Progenitor cell of endocrine pancreas (in vitro differentiated cells): ENCODE measurements at regions not wholly inside any gene's neighbourhood (a gene's known extent, or its start where the extent isn't known, plus 50 kb on each side); places are given as distances from the start of the nearest gene placed in this dataset.

Experiments used
- DNase-seq: peaks from one replicate; pipeline ENCODE4 v3.0.0; 2021; ENCODE audit warnings: low spot score; ENCODE audit not compliant: unreplicated experiment
- H3K27ac Mint-ChIP-seq: 2 replicates; pipeline ENCODE4 v1.8.0; 2021; ENCODE audit warnings: mild to moderate bottlenecking, moderate library complexity, mixed read lengths
- H3K27me3 Mint-ChIP-seq: 2 replicates; pipeline ENCODE4 v1.8.0; 2021; ENCODE audit warnings: mixed read lengths
- H3K36me3 Mint-ChIP-seq: 2 replicates; pipeline ENCODE4 v1.8.0; 2022; ENCODE audit warnings: mixed read lengths; ENCODE audit not compliant: insufficient read depth
- H3K4me1 Mint-ChIP-seq: 2 replicates; pipeline ENCODE4 v1.8.0; 2021; ENCODE audit warnings: low read depth, mixed read lengths
- H3K4me3 Mint-ChIP-seq: 2 replicates; pipeline ENCODE4 v1.8.0; 2021; ENCODE audit warnings: low read depth, mild to moderate bottlenecking, moderate library complexity, mixed read lengths
- H3K9me3 Mint-ChIP-seq: 2 replicates; pipeline ENCODE4 v1.8.0; 2021; ENCODE audit warnings: low read depth, mixed read lengths
- TF ChIP-seq, protein P1 (sequence below): fragments of 200-600 bp; sonication (generic); IDR thresholded peaks from one replicate; pipeline ENCODE4 v1.5.0; 2021; ENCODE audit warnings: antibody characterized with exemption, mild to moderate bottlenecking; ENCODE audit not compliant: unreplicated experiment

DNA sequence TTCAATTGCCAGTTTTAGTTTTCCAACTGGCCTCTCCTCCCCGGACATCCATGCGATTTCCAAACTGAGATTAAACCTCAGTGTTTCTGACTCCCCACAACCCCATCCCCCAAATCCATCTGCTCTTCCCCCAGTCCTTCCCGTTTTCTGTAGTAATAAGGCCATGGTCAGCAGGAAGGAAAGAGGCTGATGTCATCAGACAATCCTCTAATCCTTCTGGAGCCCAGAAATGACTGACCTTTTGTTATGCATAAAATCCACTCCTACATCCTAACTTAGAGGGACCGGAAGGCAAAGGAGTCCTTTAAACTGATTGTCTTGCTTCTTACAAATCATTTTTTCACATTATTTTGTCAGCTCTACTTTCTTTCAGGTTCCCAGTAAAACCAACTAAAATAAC, 155.8 kb downstream of the INO80D start:
- no peak for DNase-seq
- Mint-ChIP-seq H3K9me3 (no peaks in the 10 kb centered on the region), H3K27me3 (peaks cover 20% of the 10 kb centered on the region), H3K36me3 (no peaks in the 10 kb centered on the region), H3K27ac (peak overlapping the region; percentile 29), H3K4me3 (no peak overlapping the region), H3K4me1 (peaks cover 29% of the 10 kb centered on the region)
- TF ChIP-seq, protein P1, sequence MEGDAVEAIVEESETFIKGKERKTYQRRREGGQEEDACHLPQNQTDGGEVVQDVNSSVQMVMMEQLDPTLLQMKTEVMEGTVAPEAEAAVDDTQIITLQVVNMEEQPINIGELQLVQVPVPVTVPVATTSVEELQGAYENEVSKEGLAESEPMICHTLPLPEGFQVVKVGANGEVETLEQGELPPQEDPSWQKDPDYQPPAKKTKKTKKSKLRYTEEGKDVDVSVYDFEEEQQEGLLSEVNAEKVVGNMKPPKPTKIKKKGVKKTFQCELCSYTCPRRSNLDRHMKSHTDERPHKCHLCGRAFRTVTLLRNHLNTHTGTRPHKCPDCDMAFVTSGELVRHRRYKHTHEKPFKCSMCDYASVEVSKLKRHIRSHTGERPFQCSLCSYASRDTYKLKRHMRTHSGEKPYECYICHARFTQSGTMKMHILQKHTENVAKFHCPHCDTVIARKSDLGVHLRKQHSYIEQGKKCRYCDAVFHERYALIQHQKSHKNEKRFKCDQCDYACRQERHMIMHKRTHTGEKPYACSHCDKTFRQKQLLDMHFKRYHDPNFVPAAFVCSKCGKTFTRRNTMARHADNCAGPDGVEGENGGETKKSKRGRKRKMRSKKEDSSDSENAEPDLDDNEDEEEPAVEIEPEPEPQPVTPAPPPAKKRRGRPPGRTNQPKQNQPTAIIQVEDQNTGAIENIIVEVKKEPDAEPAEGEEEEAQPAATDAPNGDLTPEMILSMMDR = no peak

DNA sequence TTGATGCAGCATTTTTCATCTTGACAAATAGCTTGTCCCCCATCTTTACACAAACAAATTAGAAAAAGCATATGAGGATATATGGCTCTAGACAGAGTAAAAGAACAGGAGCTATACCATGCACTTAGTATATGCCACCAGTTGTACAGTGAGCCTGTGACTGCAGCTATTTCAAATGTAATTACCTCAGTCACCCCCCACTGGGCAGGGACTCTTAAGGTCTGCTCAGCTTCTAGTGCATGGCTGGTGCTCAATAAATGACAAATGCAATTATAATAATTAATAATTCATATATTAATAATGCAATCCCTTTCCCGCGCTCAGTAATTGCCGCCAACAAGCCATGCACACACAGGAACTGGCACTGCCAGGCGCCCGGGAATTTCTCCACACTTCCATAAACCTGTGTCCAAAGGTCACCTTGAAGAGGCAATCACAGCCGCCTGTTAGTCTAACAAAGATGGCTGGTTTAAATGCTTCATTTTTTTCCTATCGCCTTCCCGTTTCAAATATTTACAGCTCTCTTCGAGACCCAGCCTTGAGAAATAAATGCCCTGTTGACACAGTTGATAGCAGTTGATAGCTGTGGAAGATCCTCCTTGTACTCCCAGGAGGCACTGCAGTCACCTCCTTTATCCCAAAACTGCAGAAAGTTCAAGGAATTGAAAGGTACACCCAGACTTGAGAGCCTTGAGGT, 156.6 kb downstream of the INO80D start:
- H3K4me3 Mint-ChIP-seq = no peak overlapping the region
- H3K27ac Mint-ChIP-seq = peak overlapping the region; percentile 86
- H3K36me3 Mint-ChIP-seq = no peaks in the 10 kb centered on the region

DNA sequence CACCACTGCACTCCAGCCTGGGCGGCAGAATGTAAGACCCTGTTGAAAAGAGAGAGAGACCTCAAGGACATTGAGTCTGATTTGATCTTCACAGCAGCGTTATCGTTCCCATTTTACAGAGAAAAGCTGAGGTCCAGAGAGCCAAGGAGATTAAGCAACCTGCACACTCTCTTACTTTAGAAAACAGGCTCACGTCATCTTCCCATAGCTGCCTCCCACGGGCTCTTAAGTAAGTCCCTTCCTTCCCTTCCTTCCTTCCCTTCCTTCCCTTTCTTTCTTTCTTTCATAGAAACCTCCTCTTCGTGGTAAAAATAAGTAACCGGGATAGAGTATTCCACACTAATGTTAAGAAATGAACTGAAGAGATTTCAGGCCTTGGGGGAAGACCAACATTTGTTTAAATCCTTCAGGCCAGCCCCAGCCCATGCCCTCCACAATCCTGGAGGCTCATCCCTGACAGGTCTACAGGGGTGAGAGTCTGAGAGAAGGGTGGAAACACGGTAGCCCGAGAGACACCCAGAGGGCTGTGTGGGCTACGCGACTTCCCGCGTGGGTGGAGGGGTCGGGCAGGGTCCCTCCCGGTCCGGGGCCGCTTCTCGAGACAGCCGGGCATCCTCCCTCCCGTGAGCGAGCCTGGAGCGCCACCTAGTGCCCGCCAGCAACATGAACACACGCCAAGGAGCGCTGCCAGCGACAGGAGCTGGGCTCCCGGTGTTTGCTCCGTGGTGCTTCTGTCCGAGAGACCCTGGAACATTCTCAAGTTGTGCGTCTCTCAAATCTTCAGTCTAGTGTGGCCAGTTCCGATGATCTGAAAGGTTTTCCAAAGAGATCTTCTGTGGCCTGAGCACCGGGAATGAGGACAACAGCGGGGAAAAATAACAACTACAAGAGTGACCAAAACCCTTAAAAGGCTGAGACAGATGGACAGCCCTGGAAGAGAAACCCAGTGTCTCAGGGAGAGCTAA, 160.3 kb downstream of the INO80D start:
- Mint-ChIP-seq H3K27ac (no peak overlapping the region), H3K4me3 (no peak overlapping the region), H3K36me3 (no peaks in the 10 kb centered on the region), H3K27me3 (peaks cover 40% of the 10 kb centered on the region), H3K9me3 (no peaks in the 10 kb centered on the region), H3K4me1 (peaks cover 18% of the 10 kb centered on the region)
- peak; percentile 69 for DNase-seq
- TF ChIP-seq, protein P1 = peak; percentile 98

More for the DNA sequence above, 156.6 kb downstream of the INO80D start:
- H3K9me3 Mint-ChIP-seq = no peaks in the 10 kb centered on the region
- TF ChIP-seq, protein P1 = no peak
- peaks cover 28% of the 10 kb centered on the region for H3K27me3 Mint-ChIP-seq
- DNase-seq = no peak
- H3K4me1 Mint-ChIP-seq = peaks cover 29% of the 10 kb centered on the region

DNA sequence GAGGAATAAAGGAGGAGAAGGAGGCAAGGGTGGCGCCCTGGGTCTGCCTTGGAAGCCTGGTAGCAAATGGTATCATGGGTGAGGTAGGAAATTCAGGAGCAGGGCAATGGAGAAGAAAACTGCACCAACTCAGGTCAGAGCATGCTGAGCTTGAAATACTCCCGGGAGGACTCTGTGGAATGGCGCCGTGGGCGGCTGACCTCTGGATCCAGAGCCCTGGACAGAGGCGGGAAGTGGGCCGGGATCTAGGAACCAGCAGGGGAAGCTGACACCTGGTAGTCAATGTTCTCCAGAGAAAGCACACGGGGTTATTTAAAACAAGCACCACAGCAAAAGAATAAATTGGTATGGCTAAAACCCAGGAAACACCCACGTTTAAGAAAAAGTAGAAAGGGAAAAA, 161.3 kb downstream of the INO80D start:
- H3K4me1 Mint-ChIP-seq = peaks cover 12% of the 10 kb centered on the region
- DNase-seq = no peak
- no peak overlapping the region for H3K27ac Mint-ChIP-seq
- no peaks in the 10 kb centered on the region for H3K9me3 Mint-ChIP-seq
- TF ChIP-seq, protein P1 = no peak
- peaks cover 40% of the 10 kb centered on the region for H3K27me3 Mint-ChIP-seq
- no peaks in the 10 kb centered on the region for H3K36me3 Mint-ChIP-seq
- H3K4me3 Mint-ChIP-seq = no peak overlapping the region

DNA sequence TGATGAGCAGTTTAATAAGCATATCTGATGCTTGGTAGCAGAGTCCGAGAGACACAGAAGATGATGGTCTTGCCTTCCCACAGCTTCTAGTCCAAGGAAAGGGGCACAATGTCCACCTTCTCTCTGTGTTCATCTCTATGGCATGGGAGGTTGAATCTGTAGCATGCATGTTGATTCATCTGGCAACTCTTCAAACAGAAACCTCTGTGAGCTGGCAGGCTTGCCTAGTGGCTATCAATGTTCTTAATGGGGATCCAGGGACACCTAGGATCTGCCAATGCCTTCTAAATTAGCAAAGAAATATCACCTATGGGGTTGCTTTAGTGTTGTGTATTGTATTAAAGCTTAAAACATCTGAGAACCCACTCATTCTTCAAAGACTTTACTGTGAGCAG, 170.8 kb downstream of the INO80D start:
- peaks cover 18% of the 10 kb centered on the region for H3K4me1 Mint-ChIP-seq
- no peak for DNase-seq
- H3K36me3 Mint-ChIP-seq = no peaks in the 10 kb centered on the region
- peaks cover 4% of the 10 kb centered on the region for H3K9me3 Mint-ChIP-seq
- no peak overlapping the region for H3K27ac Mint-ChIP-seq
- H3K27me3 Mint-ChIP-seq = no peaks in the 10 kb centered on the region
- H3K4me3 Mint-ChIP-seq = no peak overlapping the region
- TF ChIP-seq, protein P1 = no peak
